GM12892 (cell line): ENCODE measurements at regions not wholly inside any gene's neighbourhood (a gene's known extent, or its start where the extent isn't known, plus 50 kb on each side); places are given as distances from the start of the nearest gene placed in this dataset.
"Not testable (repeated sequence)": the region's sequence is repeated elsewhere in the genome, so short reads cannot be mapped to it uniquely, and the experiment has no call there.

ENCODE experiments used
- DNase-seq: peaks from one replicate; pipeline ENCODE4 v3.0.0; 2011; ENCODE audit not compliant: insufficient read length
- FAIRE-seq: peaks from 2 replicates; lab custom pipeline; 2011; peaks lifted over from hg19 to GRCh38; lab: Jason Lieb, UNC
- POLR2A ChIP-seq: IDR thresholded peaks from 2 replicates; pipeline ENCODE4 v1.6.1; 2011; ENCODE audit warnings: low read depth, low read length, control low read depth
- POLR2AphosphoS5 ChIP-seq: IDR thresholded peaks from 2 replicates; pipeline ENCODE4 v1.6.1; 2011; ENCODE audit warnings: low read depth, low read length, control low read depth
- TAF1 ChIP-seq: IDR thresholded peaks from 2 replicates; pipeline ENCODE4 v1.6.1; 2011; ENCODE audit warnings: low read depth, mild to moderate bottlenecking, control low read depth, low read length, borderline replicate concordance

DNA sequence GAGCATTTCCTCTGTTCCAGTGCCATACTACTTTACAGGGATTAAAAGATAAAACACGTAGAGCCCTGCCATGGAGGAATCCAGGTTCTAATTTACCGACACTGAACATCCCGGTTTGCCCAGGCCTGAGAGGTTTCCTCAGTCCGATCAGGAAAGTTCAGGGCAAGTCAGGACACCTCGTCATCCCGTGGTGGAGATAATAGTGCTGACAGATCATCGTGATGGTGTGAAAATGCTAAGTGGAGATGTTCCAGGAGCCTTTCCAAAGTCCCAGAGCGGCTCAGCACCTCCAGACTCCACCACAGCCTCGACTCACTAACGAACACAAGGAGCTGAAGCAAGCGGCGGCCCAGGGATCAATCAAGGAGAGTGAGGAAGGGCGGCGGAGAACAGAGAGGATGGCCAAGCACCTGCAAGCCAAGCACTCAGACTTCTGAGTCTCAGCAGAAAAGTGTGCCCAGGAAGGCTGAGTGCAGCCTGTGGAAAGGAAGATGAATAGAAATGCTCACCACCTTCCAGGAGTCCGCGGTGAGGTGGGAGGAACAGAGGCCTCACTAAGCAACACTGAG is 103.7 kb upstream of the VWC2 start:
- TF ChIP-seq POLR2A: no peak
- TF ChIP-seq TAF1: no peak
- no peak for TF ChIP-seq POLR2AphosphoS5
- FAIRE-seq: no peak
- no peak for DNase-seq

DNA sequence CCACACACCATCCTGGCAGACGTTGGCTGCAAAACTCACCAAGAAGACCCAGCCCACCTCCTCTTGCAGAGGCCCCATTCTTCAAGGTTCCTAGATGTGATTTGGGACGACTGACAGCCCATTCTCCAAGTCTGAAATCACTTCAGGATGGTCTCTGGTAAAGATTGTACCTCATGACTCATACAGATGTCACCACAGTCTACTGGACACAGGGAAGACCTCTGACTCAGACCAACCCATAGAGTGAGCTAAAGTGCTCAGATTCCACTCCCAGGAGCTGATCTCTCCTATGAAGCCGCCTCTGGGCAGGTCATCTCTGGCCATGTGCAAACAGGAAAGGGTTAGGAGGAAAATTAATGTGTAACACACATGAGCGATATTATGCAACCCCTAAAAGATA is 102.4 kb upstream of the VWC2 start:
- FAIRE-seq (no peak), DNase-seq (no peak)
- TF ChIP-seq POLR2AphosphoS5: no peak
- no peak for TF ChIP-seq POLR2A
- TF ChIP-seq TAF1: no peak

DNA sequence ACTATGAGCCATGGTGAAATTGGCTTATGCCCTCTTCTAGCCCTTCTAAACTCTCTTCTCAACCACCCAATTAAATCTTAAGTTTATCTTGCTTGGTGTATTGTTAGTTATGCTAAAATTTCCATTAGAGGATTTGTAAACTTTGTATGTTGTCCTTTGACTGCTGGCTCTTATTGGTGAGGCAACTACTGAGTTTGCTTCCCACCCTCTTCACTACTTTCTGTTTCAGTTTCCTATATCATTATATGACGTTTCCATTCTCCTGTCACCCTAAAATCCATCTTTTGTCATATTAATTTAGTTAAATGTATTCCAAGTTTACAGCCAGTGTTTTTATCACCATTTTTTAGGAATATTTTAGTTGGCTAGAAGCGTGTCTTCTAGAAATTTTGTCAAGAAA is 80.9 kb upstream of the VWC2 start:
- TF ChIP-seq POLR2AphosphoS5 (no peak), POLR2A (no peak), TAF1 (no peak)
- no peak for FAIRE-seq
- no peak for DNase-seq

DNA sequence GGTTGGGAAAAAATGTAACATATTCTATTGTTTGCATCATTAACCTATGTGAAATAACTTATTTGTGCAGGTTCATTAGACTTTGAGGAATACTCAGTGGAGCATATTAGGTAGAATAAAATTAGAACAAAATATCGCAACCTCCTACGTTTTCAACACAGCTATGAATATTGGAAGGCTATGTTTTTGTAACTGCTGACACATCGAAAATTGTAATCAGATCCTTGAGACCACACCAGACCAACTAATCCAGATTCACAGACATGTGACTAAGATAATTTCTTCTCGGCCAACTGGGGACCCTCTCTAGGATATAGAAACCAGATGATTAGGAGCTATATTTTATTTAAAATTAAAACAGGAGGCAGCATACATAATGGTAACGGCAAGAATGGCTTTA is 77.5 kb upstream of the VWC2 start:
- no peak for TF ChIP-seq TAF1
- no peak for TF ChIP-seq POLR2AphosphoS5
- no peak for TF ChIP-seq POLR2A
- FAIRE-seq (no peak), DNase-seq (no peak)

DNA sequence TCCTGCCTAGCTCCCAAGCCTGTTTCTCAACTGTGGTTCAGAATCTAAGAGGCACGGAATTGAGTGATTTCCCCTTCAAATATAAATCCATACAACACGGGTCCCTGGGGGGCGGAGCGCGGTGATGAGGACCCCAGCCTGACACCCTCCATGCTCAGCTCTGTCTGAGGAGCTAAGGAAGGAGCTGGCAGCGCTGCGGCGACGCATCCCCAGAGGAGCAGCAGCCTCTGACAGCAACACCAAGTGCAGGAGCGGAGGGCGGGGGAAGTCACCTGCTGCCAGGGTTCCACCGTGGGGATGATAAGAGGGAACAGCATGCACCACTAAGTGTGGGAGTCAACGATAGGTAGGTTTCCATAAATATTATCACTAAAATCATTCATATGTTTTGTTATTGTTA is 72.6 kb upstream of the VWC2 start:
- no peak for DNase-seq
- no peak for FAIRE-seq
- TF ChIP-seq POLR2A: no peak
- TF ChIP-seq POLR2AphosphoS5: no peak
- TF ChIP-seq TAF1: no peak

DNA sequence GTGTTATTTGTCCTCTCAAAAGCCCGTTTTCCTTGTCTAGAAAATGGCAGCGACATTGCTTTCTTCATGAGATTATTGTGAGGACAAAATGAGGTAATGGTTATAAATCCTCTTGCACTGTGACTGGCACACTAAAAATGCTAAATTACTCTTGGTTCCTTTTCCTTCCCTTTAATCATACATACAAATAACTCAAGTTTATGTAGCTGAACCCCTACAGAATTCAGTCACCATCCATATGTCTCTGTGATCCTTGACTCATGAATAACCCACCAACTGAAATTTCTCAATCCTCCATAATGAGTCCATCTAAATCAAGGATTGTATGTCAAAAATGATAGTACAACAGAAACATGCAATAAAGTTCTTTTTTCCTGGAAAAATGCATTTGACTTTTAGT is 71.3 kb upstream of the VWC2 start:
- TF ChIP-seq TAF1 (no peak), POLR2AphosphoS5 (no peak), POLR2A (no peak)
- DNase-seq: no peak
- FAIRE-seq: no peak

DNA sequence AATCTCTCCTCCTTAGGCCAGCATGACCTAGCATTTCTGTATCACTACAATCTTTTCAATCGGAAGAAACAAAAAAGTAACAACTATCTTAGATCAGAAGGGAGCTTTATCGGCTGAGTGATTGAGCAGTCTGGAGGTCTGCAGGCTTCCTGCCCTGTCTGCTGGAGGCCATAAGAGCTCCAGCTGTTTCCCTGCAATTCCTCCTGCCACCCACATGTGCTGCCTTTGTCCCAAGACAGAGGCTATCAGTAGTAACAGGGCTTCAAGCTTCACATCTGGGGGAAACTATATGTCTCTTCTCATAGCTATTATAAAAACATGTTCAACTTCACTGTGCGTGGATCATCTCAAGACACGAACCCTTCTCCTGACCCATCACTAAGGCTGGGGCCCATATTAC is 70.1 kb upstream of the VWC2 start:
- no peak for DNase-seq
- TF ChIP-seq TAF1: no peak
- no peak for TF ChIP-seq POLR2A
- no peak for TF ChIP-seq POLR2AphosphoS5
- FAIRE-seq: no peak

DNA sequence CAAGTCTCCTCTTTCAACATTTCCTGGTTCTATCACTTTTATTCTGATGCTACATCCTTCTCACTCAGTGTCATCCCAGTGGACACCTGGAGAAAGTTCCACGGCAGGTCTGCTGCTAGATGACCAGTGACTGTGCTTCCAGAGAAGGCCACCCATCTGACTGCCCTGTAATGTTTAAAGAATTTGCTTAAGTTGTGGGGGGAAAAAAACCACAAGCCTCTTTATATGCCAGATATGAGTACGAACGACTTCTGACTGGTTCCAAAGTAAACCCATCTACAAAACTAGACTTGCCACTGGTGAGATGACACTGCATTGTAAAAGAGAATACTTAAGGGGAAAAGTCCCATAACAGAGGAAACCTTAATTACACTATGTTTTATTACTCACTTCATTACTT is 69.6 kb upstream of the VWC2 start:
- no peak for DNase-seq
- TF ChIP-seq POLR2AphosphoS5 (no peak), TAF1 (no peak), POLR2A (no peak)
- no peak for FAIRE-seq

DNA sequence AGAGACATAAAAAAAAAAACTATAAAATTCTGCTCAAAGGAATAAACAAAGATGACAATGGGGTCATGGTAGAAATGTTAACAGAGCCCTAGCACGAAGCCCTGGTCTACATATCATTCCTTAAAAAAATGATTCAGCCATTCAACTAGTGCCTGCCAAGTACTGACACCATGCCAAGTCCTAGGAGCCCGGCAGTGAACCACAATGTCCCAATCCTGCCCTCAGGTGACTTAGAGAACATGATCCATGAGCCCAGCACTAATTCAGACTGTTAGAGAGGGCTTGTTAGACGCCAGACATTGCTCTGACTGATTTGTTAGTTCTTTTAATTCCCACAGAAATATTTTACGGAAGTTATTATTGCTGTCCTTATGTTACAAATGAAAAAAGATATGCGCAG is 67.3 kb upstream of the VWC2 start:
- FAIRE-seq (no peak), DNase-seq (no peak)
- TF ChIP-seq POLR2AphosphoS5: no peak
- no peak for TF ChIP-seq POLR2A
- TF ChIP-seq TAF1: no peak

DNA sequence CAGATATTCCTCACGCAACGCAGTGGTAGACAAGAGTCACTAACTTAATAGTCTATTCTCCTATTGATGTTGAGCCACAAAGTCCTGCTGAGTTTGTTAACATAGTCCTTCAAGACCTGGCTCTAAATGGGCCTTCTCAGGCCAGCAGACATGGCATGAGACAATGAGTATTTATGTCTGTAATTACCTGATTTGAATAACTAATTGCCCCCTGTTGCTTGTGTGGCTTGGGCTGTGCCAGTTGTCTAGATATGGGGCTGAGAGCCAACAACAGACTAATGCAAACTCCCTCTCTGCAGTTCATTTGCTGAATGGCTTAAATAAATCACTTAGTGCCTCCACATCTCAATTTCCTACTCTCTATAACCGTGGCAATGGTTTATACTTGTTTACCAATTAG is 65.5 kb upstream of the VWC2 start:
- no peak for FAIRE-seq

DNA sequence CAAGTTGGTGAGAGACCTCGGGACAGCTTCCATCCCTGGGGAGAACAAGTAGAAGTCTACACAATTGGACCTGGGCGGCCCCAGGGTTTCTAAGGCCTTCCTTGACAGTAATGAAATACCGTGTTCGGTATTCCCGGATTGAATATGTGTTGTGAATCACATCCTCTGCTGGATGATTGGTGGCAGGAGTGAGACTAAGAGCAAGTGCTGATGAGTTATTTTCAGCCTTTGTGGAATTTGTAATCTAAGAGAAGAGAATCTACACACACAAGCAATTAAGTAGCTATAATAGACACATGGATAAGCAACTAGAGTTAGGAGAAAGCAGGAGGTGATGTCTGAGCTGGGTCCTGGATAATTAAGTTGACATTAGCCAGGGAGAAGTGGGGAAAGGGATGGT is 64.8 kb upstream of the VWC2 start:
- no peak for FAIRE-seq
- TF ChIP-seq POLR2A (no peak), TAF1 (no peak), POLR2AphosphoS5 (no peak)

More for the DNA sequence above, 65.5 kb upstream of the VWC2 start:
- no peak for TF ChIP-seq TAF1
- TF ChIP-seq POLR2A: no peak
- TF ChIP-seq POLR2AphosphoS5: no peak
- DNase-seq: no peak

DNA sequence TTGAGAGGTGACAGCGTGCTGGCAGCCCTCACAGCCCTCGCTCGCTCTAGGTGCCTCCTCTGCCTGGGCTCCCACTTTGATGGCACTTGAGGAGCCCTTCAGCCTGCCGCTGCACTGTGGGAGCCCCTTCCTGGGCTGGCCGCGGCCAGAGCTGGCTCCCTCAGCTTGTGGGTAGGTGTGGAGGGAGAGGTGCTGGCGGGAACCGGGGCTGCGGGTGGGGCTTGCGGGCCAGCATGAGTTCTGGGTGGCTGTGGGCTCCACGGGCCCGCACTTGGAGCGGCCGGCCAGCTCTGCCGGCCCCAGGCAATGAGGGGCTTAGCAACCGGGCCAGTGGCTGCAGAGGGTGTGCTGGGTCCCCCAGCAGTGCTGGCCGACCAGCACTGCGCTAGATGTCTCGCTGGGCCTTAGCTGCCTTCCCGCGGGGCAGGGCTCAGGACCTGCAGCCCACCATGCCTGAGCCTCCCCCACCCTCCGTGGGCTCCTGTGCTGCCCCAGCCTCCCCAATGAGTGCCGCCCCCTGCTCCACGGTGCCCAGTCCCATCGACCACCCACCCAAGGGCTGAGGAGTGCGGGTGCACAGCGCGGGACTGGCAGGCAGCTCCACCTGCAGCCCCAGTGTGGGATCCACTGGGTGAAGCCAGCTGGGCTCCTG is 62.2 kb upstream of the VWC2 start:
- not testable (repeated sequence) for DNase-seq, FAIRE-seq

More for the DNA sequence above, 64.8 kb upstream of the VWC2 start:
- DNase-seq: no peak

DNA sequence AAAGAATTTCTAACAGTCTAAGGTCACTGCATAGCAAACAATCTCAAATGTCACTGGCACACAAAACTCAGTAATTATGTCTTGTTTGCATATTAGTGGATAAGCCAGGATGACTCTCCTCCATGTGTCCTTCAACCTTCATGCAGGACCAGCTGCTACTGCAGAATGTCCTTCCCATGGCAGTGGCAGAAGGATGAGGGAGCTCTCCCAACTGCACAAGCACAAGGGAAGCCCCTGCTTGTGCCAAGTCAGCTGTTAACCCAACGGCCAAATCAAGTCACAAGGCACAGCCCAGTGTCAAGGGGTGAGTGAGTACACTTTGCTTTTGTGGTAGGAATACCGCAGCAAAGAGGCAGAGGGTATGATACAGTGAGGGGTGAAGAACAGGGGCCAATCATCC is 59.3 kb upstream of the VWC2 start:
- no peak for TF ChIP-seq TAF1
- no peak for TF ChIP-seq POLR2AphosphoS5
- no peak for TF ChIP-seq POLR2A
- no peak for FAIRE-seq
- DNase-seq: no peak

DNA sequence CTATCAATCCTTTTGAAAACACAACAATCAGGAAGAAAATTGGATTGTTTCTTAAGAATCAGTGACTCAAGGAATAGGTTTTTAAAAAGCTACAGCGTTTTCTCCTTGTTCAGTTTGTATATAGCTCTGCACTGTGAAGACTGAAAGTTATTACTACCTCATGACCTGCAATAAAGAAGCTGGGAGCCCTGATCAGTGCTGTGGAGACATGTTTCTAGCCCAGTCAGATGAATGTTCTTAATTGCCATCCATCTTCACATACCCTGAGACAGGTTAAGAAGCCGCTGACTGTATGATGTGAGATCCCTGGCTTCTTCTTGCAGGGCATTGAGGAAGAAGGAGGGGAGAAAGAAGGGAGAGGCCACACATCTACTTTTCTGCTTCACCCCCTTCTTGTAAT is 58.0 kb upstream of the VWC2 start:
- DNase-seq (no peak), FAIRE-seq (no peak)
- TF ChIP-seq POLR2AphosphoS5: no peak
- TF ChIP-seq TAF1: no peak
